Effector memory CD4-positive, alpha-beta T cell (primary cell): ENCODE measurements at regions not wholly inside any gene's neighbourhood (a gene's known extent, or its start where the extent isn't known, plus 50 kb on each side); places are given as distances from the start of the nearest gene placed in this dataset.

ENCODE experiments used
- DNase-seq, 3 donors: peaks; one replicate each; pipeline ENCODE4 v3.0.0-alpha.2; 2020
- H3K27ac ChIP-seq: 2 replicates; pipeline ENCODE4 v1.7.0; 2013; ENCODE audit warnings: mild to moderate bottlenecking, low read length, moderate library complexity; ENCODE audit not compliant: insufficient read depth, poor library complexity, severe bottlenecking
- H3K27me3 ChIP-seq: replicated peaks from 2 replicates; pipeline ENCODE4 v1.7.0; 2013; ENCODE audit warnings: mild to moderate bottlenecking, low read length; ENCODE audit not compliant: insufficient read depth, control insufficient read depth, poor library complexity, severe bottlenecking
- H3K36me3 ChIP-seq: 2 replicates; pipeline ENCODE4 v1.7.0; 2013; ENCODE audit warnings: mild to moderate bottlenecking, low read length, moderate library complexity; ENCODE audit not compliant: control insufficient read depth, insufficient read depth
- H3K4me1 ChIP-seq: 2 replicates; pipeline ENCODE4 v1.7.0; 2013; ENCODE audit warnings: low read length, mild to moderate bottlenecking; ENCODE audit not compliant: control insufficient read depth, insufficient read depth, poor library complexity, severe bottlenecking
- H3K4me3 ChIP-seq: 2 replicates; pipeline ENCODE4 v1.7.0; 2013; ENCODE audit warnings: low read length, low read depth, mild to moderate bottlenecking; ENCODE audit not compliant: insufficient read depth, poor library complexity, severe bottlenecking
- H3K9me3 ChIP-seq: 2 replicates; pipeline ENCODE4 v1.7.0; 2013; ENCODE audit warnings: mild to moderate bottlenecking, low read length, moderate library complexity; ENCODE audit not compliant: control insufficient read depth

DNA sequence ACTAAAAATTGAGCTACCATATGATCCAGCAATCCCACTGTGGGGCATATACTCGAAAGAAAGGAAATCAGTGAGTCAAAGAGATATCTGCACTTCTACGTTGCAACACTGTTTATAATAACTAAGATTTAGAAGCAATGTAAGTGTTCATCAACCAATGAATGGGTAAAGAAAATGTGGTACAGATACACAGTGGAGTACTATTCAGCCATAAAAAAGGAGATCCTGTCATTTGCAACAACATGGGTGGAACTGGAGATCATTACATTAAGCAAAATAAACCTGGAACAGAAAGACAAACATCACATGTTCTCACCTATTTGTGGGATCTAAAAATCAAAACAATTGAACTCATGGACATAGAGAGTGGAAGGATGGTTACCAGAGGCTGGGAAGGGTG, 385.0 kb upstream of the TRIB2 start:
- Histone ChIP-seq H3K9me3 (no peaks in the 10 kb centered on the region), H3K27ac (no peak overlapping the region), H3K36me3 (no peaks in the 10 kb centered on the region), H3K27me3 (no peaks in the 10 kb centered on the region), H3K4me3 (no peak overlapping the region), H3K4me1 (peaks cover 3% of the 10 kb centered on the region)
- no peak for DNase-seq

DNA sequence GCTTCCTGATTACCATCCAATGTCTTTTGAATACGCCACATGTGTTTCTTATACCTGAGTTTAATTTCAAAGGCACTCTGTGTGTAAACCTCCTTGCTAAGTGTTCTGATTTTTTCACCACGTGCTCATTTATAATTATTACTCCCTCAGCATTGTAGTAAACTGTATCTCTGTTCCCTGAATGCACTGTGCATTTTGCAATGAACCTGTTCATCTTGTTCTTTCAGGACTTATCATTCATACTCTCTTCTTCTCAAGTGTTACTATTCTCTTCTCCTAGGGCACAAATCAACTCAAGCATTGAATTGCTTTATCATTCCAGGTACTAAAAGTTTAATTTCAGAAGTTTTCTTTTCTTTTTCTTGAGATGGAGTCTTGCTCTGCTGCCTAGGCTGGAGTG, 383.4 kb upstream of the TRIB2 start:
- Histone ChIP-seq H3K4me3 (no peak overlapping the region), H3K4me1 (peaks cover 3% of the 10 kb centered on the region), H3K36me3 (no peaks in the 10 kb centered on the region), H3K27ac (no peak overlapping the region), H3K27me3 (no peaks in the 10 kb centered on the region), H3K9me3 (no peaks in the 10 kb centered on the region)
- no peak for DNase-seq

DNA sequence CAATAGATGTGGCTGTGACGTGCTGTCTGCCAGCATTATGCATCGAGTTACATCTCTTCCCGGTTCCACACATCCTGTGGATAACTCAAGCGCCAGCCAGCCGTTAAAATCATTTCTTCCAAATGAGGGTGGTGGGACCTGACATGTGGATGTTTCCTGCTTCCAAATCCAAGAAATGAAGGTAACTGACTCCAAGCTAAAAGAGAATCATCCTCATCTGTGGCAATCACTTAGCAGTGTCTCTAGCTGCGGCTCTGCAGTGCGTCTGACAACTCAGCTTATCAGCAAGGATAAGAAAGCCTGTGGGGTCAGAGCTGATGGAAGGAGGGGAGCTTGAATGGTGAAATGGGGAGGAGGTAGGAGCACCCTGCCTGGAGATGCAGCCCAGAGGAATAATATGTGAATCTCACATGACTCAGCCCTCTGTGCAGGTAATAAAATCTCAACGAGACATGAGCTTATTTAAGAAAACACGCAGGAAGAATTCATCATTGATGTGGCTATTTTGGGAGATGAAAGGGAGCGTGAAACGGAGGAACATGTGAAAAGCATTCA, 382.2 kb upstream of the TRIB2 start:
- Histone ChIP-seq H3K27ac (no peak overlapping the region), H3K27me3 (no peaks in the 10 kb centered on the region), H3K4me1 (peaks cover 3% of the 10 kb centered on the region), H3K9me3 (no peaks in the 10 kb centered on the region), H3K4me3 (no peak overlapping the region), H3K36me3 (no peaks in the 10 kb centered on the region)
- DNase-seq, result no peak

DNA sequence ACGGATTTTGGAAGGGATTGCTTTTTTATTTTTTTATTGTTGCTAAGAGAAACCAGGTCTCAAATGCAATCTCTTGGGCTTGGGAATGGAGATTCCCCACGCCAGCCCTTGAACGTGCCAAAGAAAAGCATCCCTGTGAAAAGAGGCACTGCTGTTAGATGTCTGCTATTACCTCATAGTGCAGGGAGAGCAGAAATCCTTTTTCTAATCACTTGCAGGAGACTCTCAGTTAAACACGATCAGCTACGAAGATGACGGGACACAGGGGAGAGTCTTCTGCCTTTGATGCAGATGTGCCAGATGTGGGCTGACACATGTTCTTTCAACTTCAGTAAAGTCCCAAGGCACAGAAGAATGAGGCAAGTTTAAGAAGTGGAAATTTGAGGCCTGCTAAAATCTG, 381.6 kb upstream of the TRIB2 start:
- no peak overlapping the region for H3K4me3 ChIP-seq
- no peaks in the 10 kb centered on the region for H3K36me3 ChIP-seq
- peaks cover 3% of the 10 kb centered on the region for H3K4me1 ChIP-seq
- DNase-seq, result no peak
- no peaks in the 10 kb centered on the region for H3K27me3 ChIP-seq
- H3K9me3 ChIP-seq, result no peaks in the 10 kb centered on the region
- no peak overlapping the region for H3K27ac ChIP-seq

DNA sequence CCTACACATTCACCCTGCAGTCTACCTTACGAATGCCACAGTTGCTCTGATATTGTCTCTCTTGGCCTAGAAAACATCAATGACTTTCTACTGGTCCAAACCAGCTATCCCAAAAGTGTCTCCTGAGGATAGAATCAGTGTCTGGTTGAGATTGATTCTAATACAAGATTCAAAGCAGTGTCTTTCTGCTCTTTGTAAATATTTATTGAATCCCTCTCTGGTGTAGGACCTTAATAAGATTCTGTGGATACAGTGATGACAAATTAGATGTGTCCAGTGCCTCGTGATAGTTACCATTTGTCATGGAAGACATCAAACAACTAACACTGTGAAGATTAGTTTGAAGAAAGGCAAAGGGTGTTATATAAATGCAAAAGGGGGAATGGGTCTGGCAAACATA, 380.7 kb upstream of the TRIB2 start:
- H3K9me3 ChIP-seq, result no peaks in the 10 kb centered on the region
- H3K27me3 ChIP-seq, result no peaks in the 10 kb centered on the region

DNA sequence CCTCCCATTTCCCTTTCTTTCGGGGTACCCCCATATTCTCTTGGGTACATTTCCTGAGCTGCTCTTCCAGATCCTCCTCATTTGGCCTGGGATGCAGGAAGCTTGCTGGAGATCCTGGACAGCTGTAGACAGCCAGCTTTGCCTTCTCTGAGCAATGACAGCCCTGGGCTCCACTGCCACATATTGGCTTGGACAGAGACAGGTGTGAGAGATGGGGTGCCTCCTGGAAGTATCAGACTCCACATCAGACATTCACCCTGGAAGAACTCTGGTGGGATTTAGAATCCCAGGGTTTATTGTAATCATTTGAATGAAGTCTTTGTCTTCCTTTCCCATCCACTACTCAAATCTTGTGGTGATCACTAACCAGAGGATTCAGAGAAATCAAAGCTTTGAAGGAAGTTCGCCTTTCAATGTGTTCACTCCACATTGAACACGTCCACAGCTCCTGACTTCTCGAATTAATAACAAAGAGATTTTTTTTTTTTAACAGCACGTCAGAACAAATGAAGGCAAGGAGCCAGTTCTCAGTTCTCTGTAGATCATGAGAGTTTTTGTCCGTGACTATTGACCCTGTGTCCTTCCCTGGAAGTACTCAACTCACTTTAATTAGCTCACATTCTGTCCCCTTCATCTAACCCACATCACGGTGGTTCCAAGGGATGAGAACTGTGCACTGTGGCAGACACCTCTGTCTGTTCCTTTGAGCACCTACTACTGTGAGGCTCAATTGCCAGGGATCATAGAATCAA, 377.6 kb upstream of the TRIB2 start:
- H3K4me3 ChIP-seq, result no peak overlapping the region
- no peak overlapping the region for H3K27ac ChIP-seq
- no peak for DNase-seq
- H3K27me3 ChIP-seq, result no peaks in the 10 kb centered on the region
- no peaks in the 10 kb centered on the region for H3K9me3 ChIP-seq
- no peaks in the 10 kb centered on the region for H3K36me3 ChIP-seq
- peaks cover 3% of the 10 kb centered on the region for H3K4me1 ChIP-seq

More for the DNA sequence above, 380.7 kb upstream of the TRIB2 start:
- Histone ChIP-seq H3K4me1 (peaks cover 3% of the 10 kb centered on the region), H3K4me3 (no peak overlapping the region), H3K27ac (no peak overlapping the region), H3K36me3 (no peaks in the 10 kb centered on the region)
- DNase-seq, result no peak

DNA sequence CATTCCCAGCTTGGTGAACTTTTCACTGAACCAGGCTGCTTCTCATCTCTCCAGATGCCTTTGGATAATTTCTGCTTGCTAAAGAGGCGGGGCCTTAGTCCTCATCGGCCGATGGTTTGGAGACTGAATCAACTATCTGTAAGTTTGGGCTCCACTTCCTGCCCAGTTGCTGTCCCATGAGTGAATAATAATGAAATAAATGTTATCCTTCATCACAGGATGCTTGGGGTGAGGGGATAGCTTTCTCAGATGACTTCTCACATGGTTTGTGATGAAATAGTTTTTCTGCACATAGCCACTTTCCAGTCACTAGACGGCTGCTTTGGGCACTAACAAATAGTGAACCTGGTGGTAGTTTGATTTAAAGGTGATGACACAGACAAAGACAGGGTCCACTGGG, 376.6 kb upstream of the TRIB2 start:
- no peak overlapping the region for H3K27ac ChIP-seq
- no peak for DNase-seq
- no peak overlapping the region for H3K4me3 ChIP-seq
- H3K27me3 ChIP-seq, result no peaks in the 10 kb centered on the region
- H3K36me3 ChIP-seq, result no peaks in the 10 kb centered on the region
- no peaks in the 10 kb centered on the region for H3K9me3 ChIP-seq
- no peaks in the 10 kb centered on the region for H3K4me1 ChIP-seq

DNA sequence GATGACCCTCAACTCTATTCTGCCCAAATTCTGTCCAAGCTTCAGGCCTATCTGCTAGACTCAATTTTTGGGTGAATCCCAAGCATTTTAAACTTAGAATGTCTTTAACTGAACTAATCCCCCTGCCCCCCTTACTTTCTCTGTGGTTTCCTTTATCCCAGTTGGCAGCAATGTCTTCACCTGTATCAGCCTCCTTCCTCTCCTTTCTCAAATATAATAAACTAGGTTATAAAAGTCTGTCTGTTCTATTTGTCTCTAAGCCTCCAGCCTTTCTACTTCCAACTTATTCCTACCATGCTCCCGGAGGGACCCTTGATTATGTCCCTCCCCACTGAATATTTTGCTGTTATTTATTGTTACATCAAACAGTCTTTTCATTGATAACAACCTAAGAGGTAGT, 375.5 kb upstream of the TRIB2 start:
- Histone ChIP-seq H3K27me3 (no peaks in the 10 kb centered on the region), H3K9me3 (no peaks in the 10 kb centered on the region), H3K4me3 (no peak overlapping the region), H3K27ac (no peak overlapping the region), H3K4me1 (no peaks in the 10 kb centered on the region), H3K36me3 (no peaks in the 10 kb centered on the region)
- no peak for DNase-seq

DNA sequence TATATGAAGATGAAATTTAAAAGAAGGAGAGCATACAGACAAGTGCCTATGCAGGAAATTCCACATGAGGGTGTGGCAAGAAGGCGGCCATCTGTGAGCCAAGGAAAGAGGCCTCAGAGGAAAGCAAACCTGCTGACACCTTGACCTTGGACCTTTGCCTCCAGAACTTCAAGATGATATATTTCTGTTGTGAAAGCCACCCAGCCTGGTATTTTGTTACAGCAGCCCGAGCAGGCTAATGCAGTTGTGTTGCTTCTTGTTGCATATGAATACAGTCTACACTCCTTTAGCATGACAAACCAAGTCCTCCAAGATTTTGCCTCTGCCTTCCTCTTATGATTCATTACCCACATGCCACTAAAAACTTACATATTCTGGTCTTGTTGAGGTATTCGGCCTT, 374.8 kb upstream of the TRIB2 start:
- Histone ChIP-seq H3K4me3 (no peak overlapping the region), H3K4me1 (no peaks in the 10 kb centered on the region), H3K27ac (no peak overlapping the region), H3K27me3 (no peaks in the 10 kb centered on the region), H3K36me3 (no peaks in the 10 kb centered on the region), H3K9me3 (no peaks in the 10 kb centered on the region)
- no peak for DNase-seq

DNA sequence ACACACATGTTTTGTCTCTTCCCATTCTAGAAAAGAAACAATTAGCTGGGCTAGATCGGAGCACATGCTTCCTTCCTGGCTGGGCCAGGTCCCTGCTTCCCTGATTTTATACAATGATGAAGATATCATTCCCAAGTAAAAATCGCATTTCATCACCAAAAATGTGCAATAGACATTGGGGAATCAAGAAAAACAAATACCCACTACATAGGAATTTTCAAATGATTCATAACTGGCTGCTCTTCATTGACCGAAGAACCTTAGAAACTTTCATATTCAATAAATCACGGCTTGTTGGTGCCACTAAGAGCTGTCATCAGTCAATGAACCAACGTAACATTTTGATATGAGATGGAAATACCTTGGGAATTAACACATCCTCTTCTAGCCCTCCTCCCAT, 373.6 kb upstream of the TRIB2 start:
- no peak overlapping the region for H3K4me3 ChIP-seq
- no peak for DNase-seq
- H3K27me3 ChIP-seq, result no peaks in the 10 kb centered on the region
- H3K9me3 ChIP-seq, result no peaks in the 10 kb centered on the region
- H3K27ac ChIP-seq, result no peak overlapping the region
- H3K4me1 ChIP-seq, result no peaks in the 10 kb centered on the region
- no peaks in the 10 kb centered on the region for H3K36me3 ChIP-seq
